Cardiac fibroblast (primary cell): ENCODE measurements at regions not wholly inside any gene's neighbourhood (a gene's known extent, or its start where the extent isn't known, plus 50 kb on each side); places are given as distances from the start of the nearest gene placed in this dataset.
"Not testable (repeated sequence)": the region's sequence is repeated elsewhere in the genome, so short reads cannot be mapped to it uniquely, and the experiment has no call there.

Source experiments
- DNase-seq, 2 donors: peaks; one replicate each; pipeline versions ENCODE4 v3.0.0 to v3.0.0-alpha.2; 2010; ENCODE audit warnings: low read depth in 2 of 2
- H3K4me3 ChIP-seq, 2 donors: replicated peaks in 1 of 2; 1 replicate in 1 of 2; 2 replicates in 1 of 2; pipeline ENCODE4 v1.5.1; 2011; ENCODE audit warnings: low read depth in 2 of 2, low read length in 2 of 2, mild to moderate bottlenecking in 2 of 2, moderate library complexity in 1 of 2
- CTCF ChIP-seq: IDR thresholded peaks from one replicate; pipeline ENCODE4 v1.5.1; 2011; ENCODE audit warnings: low read depth, mild to moderate bottlenecking, low read length, inconsistent platforms

- DNase-seq = no peak
These were observed 542.3 kb upstream of the TPK1 start for GRCh38 chr7:145378197-145378596.

DNA sequence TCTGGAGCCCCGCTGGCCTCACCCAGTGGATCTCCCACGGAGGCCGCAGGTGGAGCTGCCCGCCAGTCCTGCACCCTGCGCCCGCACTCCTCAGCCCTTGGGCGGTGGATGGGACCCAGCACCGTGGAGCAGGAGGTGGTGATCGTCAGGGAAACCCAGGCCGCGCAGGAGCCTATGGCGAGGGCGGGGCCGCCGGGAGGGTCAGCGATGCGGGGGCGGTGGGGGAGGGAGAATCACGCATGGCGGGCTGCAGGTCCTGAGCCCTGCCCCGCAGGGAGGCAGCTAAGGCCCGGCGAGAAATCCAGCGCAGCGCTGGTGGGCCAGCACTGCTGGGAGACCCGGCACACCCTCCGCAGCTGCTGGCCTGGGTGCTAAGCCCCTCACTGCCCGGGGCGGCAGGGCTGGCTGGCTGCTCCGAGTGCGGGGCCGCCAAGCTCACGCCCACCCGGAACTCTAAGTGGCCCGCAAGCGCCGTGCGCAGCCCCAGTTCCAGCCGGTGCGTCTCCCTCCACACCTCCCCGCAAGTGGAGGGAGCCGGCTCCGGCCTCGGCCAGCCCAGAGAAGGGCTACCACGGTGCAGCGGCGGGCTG, 524.8 kb upstream of the TPK1 start:
- no peak for DNase-seq
- no peak overlapping the region for H3K4me3 ChIP-seq
- TF ChIP-seq CTCF = no peak

More at GRCh38 chr7:145378197-145378596, 542.3 kb upstream of the TPK1 start:
- TF ChIP-seq CTCF = no peak
- H3K4me3 ChIP-seq = no peak overlapping the region

DNA sequence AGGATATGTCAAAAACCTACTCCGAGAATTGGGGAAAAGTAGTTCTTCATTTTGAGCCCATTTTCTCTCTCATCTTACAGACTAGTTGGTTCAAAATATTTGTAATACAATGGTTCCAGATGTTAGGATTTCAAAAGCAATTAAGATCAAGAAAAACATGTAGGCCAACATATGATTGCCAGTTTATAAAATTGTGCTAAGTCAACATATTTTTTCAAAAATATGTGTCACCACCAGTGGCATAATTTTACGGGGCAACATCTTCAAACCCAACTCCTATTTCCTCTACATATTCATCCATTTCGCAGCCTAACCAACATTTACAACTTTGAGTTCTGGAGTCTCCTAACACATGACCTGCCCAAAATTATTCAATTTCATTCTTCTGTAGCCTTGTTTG, 514.5 kb upstream of the TPK1 start:
- TF ChIP-seq CTCF = no peak
- no peak overlapping the region for H3K4me3 ChIP-seq
- no peak for DNase-seq

GRCh38 chr7:145349452-145349851, 513.6 kb upstream of the TPK1 start:
- H3K4me3 ChIP-seq, DNase-seq: not testable (repeated sequence)

DNA sequence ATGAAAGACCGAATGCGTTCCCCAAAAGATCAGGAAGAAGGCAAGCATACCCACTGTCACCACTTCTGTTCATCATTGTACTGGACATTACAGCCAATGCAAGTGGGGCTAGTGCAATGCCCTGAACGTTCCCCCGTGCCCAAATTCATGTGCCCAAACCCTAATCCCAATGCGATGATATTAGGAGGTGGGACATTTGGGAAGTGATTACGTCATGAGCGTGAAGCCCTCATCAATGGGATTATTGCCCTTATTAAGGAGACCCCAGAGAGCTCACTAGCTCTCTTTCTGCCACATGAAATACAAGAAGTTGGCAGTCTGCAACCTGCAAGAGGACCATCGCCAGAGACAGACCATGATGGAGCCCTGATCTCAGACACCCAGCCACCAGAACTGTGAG, 511.4 kb upstream of the TPK1 start:
- DNase-seq = no peak
- H3K4me3 ChIP-seq = no peak overlapping the region
- no peak for TF ChIP-seq CTCF

DNA sequence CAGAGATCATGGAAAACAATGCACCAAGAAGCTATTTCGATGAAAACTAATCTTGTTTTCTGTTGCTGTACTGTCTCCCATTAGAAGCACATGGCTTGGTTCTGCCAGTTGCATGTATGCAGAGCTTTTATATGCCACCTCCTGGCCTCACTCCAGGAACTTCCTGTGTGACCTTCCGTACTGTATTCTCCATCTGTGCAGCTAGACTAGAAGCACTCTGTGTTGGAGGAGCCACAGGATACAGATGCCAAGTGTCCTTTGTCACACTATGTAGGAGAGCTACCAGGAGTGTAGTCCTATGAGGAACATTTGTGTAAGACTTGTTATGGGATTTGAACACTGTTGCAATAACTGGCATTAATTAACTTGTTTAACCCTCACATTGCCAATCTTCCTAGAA, 503.5 kb upstream of the TPK1 start:
- TF ChIP-seq CTCF = no peak
- DNase-seq = no peak
- H3K4me3 ChIP-seq = no peak overlapping the region

GRCh38 chr7:145331522-145331921, 495.7 kb upstream of the TPK1 start:
- H3K4me3 ChIP-seq = no peak overlapping the region
- DNase-seq = no peak
- no peak for TF ChIP-seq CTCF
